ENCODE measurements at regions not wholly inside any gene's neighbourhood (a gene's known extent, or its start where the extent isn't known, plus 50 kb on each side); places are given as distances from the start of the nearest gene placed in this dataset.

- TF ChIP-seq POLR2AphosphoS5 (IDR thresholded peaks at IDR 0.05; ENCODE audit: borderline replicate concordance, low read depth, low read length), result no peak
- TF ChIP-seq EZH2 (IDR thresholded peaks at IDR 0.05), result no peak
These were observed 389.4 kb downstream of the TRIM36 start for GRCh38 chr5:114780290-114780689.
